ENCODE measurements at regions not wholly inside any gene's neighbourhood (a gene's known extent, or its start where the extent isn't known, plus 50 kb on each side); places are given as distances from the start of the nearest gene placed in this dataset.

- DNase-seq = no peak
Measured at GRCh38 chr15:39165020-39165706, 415.7 kb upstream of the THBS1 start.

- DNase-seq = no peak
Measured at GRCh38 chr15:39167164-39168058, 413.5 kb upstream of the THBS1 start.

GRCh38 chr15:39171944-39172368 is 408.9 kb upstream of the THBS1 start:
- peak; percentile 26 for DNase-seq

- no peak for DNase-seq
Measured at GRCh38 chr15:39172380-39173281, 408.2 kb upstream of the THBS1 start.

GRCh38 chr15:39173426-39173825 is 407.5 kb upstream of the THBS1 start:
- DNase-seq = no peak

GRCh38 chr15:39174332-39174731 is 406.5 kb upstream of the THBS1 start:
- DNase-seq = no peak

- no peak for DNase-seq
Measured at GRCh38 chr15:39176030-39176429, 404.8 kb upstream of the THBS1 start.

- DNase-seq = no peak
Measured at GRCh38 chr15:39177561-39177960, 403.3 kb upstream of the THBS1 start.

- no peak for DNase-seq
Measured at GRCh38 chr15:39180030-39180429, 400.8 kb upstream of the THBS1 start.

- DNase-seq = no peak
Measured at GRCh38 chr15:39180483-39180933, 400.4 kb upstream of the THBS1 start.

- no peak for DNase-seq
Measured at GRCh38 chr15:39181056-39181747, 399.7 kb upstream of the THBS1 start.

GRCh38 chr15:39181940-39182339 is 398.9 kb upstream of the THBS1 start:
- DNase-seq = no peak

GRCh38 chr15:39183164-39183881 is 397.6 kb upstream of the THBS1 start:
- DNase-seq = no peak

- no peak for DNase-seq
Measured at GRCh38 chr15:39184701-39185390, 396.0 kb upstream of the THBS1 start.

- no peak for DNase-seq
Measured at GRCh38 chr15:39188314-39188713, 392.6 kb upstream of the THBS1 start.

GRCh38 chr15:39188930-39189329 is 391.9 kb upstream of the THBS1 start:
- DNase-seq = no peak

- no peak for DNase-seq
Measured at GRCh38 chr15:39191871-39192291, 389.0 kb upstream of the THBS1 start.

- no peak for DNase-seq
Measured at GRCh38 chr15:39192351-39192750, 388.5 kb upstream of the THBS1 start.

- DNase-seq = no peak
Measured at GRCh38 chr15:39192979-39193560, 387.8 kb upstream of the THBS1 start.

- DNase-seq = no peak
Measured at GRCh38 chr15:39193611-39194010, 387.3 kb upstream of the THBS1 start.

Data from stimulated activated CD4-positive, alpha-beta T cell treated with anti-CD3 and anti-CD28 coated beads, Interleukin-1b, Interleukin-23, amount 100 ng/mL, for 48 hours (primary cell).